ENCODE measurements at regions not wholly inside any gene's neighbourhood (a gene's known extent, or its start where the extent isn't known, plus 50 kb on each side); places are given as distances from the start of the nearest gene placed in this dataset.
A peak's percentile ranks its signal among the peaks of the same experiment; 100 is the strongest.
"Not testable (repeated sequence)": the region's sequence is repeated elsewhere in the genome, so short reads cannot be mapped to it uniquely, and the experiment has no call there.

- DNase-seq (ENCODE audit: low spot score) = no peak
Observed at GRCh38 chr6:121548131-121548530, 112.7 kb downstream of the GJA1 start.

GRCh38 chr6:121549736-121550135 is 114.3 kb downstream of the GJA1 start:
- DNase-seq (ENCODE audit: low spot score) = no peak

- no peak for DNase-seq (ENCODE audit: low spot score)
Observed at GRCh38 chr6:121550491-121551010, 115.1 kb downstream of the GJA1 start.

GRCh38 chr6:121555201-121555600 is 119.8 kb downstream of the GJA1 start:
- DNase-seq (ENCODE audit: low spot score) = no peak

GRCh38 chr6:121556149-121556548 is 120.7 kb downstream of the GJA1 start:
- not testable (repeated sequence) for DNase-seq (ENCODE audit: low spot score)

GRCh38 chr6:121557146-121557940 is 121.9 kb downstream of the GJA1 start:
- DNase-seq (ENCODE audit: low spot score) = no peak

GRCh38 chr6:121559611-121560269 is 124.3 kb downstream of the GJA1 start:
- DNase-seq (ENCODE audit: low spot score) = no peak

- no peak for DNase-seq (ENCODE audit: low spot score)
Observed at GRCh38 chr6:121560476-121560875, 125.0 kb downstream of the GJA1 start.

- no peak for DNase-seq (ENCODE audit: low spot score)
Observed at GRCh38 chr6:121563286-121563685, 127.8 kb downstream of the GJA1 start.

GRCh38 chr6:121564529-121564928 is 129.1 kb downstream of the GJA1 start:
- DNase-seq (ENCODE audit: low spot score) = not testable (repeated sequence)

- no peak for DNase-seq (ENCODE audit: low spot score)
Observed at GRCh38 chr6:121571455-121571854, 136.0 kb downstream of the GJA1 start.

GRCh38 chr6:121573481-121573880 is 138.0 kb downstream of the GJA1 start:
- DNase-seq (ENCODE audit: low spot score) = no peak

- DNase-seq (ENCODE audit: low spot score) = no peak
Observed at GRCh38 chr6:121578216-121578615, 142.8 kb downstream of the GJA1 start.

- DNase-seq (ENCODE audit: low spot score) = no peak
Observed at GRCh38 chr6:121579478-121579877, 144.0 kb downstream of the GJA1 start.

GRCh38 chr6:121581327-121581726 is 145.9 kb downstream of the GJA1 start:
- no peak for DNase-seq (ENCODE audit: low spot score)

- no peak for DNase-seq (ENCODE audit: low spot score)
Observed at GRCh38 chr6:121582262-121582661, 146.8 kb downstream of the GJA1 start.

- no peak for DNase-seq (ENCODE audit: low spot score)
Observed at GRCh38 chr6:121584586-121585369, 149.3 kb downstream of the GJA1 start.

- DNase-seq (ENCODE audit: low spot score) = no peak
Observed at GRCh38 chr6:121590438-121590837, 155.0 kb downstream of the GJA1 start.

GRCh38 chr6:121590916-121591315 is 155.5 kb downstream of the GJA1 start:
- no peak for DNase-seq (ENCODE audit: low spot score)

GRCh38 chr6:121592261-121592935 is 157.0 kb downstream of the GJA1 start:
- no peak for DNase-seq (ENCODE audit: low spot score)

- peak; percentile 9 for DNase-seq (ENCODE audit: low spot score)
Observed at GRCh38 chr6:121593011-121593641, 157.7 kb downstream of the GJA1 start.

All from pons (tissue), 1 donor.